Limb (tissue), 2 donors: ENCODE measurements at regions not wholly inside any gene's neighbourhood (a gene's known extent, or its start where the extent isn't known, plus 50 kb on each side); places are given as distances from the start of the nearest gene placed in this dataset.

Source experiments
- DNase-seq, 2 donors: peaks; one replicate each; pipeline ENCODE4 v3.0.0-alpha.2; 2016; ENCODE audit errors: extremely low spot score in 2 of 2

DNA sequence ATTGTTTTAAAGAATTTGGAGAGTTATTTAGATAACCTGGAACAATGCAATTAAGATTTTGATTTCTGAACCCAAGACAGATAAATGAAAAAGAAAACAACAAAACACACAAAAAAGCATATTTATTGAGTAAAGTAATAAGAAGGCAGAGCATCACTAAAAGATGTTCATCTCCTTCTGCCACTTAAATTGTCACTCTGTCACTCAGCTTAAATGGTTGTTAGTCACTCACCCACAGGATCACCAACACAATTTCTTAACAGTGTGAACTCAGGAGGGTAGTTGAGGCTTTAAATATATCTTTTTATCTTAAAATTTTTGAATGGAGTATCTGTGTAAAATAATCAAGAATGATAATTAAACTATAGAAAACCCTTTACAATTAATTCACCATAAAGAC lies 1215.5 kb upstream of the PCDH20 start:
- DNase-seq, result no peak

DNA sequence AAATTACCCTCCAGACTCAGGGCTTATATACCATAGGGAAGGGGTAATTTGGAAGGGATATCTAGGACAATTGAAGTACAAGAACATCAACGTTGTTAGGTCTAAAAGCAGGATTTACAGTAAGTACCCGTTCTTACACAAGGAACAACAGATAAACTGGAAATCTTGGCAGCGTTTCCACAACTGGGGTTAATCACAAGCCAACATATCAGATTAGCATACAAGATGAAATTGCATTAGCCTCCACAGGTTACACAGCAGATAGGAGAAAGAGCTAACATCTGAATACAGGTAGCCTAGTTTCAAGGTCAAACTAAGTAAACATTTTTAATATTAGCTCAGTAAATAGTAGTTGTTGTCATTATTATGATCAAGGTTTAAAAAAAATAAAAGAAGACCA lies 1214.0 kb upstream of the PCDH20 start:
- no peak for DNase-seq

DNA sequence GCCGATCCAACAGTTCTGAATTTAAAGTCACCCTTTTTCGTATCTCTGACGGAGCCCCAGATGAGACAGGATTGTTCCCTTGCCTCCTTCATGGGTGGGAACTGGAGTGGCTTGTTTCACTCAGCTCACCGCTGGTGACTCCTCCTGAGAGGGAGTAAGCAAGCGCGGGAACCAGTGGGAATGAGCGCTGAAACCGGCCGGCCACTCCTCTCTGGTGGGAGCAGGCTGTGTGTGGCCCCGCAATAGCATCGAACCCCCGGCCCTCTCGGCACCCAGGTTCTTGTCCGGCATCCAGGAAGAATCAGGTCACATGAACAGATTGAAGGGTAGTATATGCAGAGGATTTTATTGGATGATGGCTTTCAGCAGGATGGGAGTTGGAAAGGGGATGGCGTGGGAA lies 1211.6 kb upstream of the PCDH20 start:
- DNase-seq, result no peak

DNA sequence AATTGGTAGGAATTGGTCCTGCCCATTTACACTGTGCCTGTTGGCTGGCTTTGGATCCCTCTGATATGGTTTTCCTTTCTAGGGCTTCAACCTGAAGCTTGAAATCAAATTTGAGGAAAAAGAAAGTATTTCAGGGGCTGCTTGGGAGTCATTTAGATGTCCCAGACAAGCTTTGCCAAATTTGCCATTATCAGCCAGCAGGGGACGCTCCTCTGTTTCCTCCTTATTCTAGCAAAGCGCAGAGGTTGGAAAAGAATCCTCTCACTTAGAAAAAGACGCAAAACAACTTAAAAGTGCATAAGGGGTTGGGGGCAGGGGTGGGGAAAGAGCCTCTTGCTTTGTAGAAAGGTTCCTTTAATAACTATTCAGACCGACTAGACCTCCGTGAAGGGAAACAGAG lies 1211.1 kb upstream of the PCDH20 start:
- DNase-seq, result no peak

DNA sequence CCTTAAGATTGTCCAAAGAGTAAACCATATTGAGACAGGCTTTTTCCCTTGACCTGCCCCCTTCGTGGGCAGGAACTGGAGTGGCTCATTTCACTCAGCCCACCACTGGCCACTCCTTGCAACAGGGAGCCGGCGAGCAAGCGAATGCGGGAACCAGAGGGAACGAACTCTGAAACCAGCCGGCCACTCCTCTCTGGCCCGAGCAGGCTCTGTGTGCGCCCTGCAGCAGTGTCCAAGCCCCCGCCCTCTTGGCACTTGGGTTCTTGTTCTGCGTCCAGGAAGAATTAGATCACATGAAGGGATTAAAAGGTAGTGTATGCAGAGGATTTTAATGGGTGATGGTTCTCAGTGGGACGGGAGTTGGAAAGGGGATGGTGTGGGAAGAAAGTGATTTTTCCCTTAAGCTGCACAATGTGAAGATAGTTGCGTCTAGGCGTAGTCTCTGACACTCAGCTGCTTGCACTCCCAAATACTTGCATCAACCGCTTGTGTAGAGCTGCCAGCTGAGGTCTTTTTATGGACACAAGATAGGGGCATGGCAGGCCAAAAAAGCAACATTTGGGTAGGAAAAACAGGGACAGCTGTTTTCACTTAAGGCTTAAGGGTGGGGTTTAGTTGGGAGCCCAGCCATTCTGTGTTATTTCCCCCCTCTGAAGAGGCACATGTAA lies 1209.7 kb upstream of the PCDH20 start:
- DNase-seq, result peak in 1 of 2 donors; percentile 8

DNA sequence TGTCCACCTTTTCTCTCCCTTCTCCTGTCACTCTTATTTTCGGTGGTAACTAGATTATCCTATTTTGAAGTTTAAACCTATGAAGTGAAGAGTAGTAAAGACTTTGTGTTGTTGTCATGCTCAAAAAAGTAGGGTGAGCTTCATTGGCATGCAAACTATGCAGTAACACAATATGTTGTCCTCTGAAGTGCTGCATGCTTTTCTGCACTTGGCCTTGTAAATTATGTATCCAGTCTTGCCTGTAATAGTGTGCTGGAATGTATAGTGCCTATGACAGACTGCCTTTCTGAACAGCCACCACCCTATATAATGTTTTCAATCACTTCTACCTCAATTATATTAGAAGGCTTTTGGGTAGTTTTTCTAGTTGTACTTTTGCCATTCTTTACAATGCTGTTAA lies 1198.2 kb upstream of the PCDH20 start:
- no peak for DNase-seq

DNA sequence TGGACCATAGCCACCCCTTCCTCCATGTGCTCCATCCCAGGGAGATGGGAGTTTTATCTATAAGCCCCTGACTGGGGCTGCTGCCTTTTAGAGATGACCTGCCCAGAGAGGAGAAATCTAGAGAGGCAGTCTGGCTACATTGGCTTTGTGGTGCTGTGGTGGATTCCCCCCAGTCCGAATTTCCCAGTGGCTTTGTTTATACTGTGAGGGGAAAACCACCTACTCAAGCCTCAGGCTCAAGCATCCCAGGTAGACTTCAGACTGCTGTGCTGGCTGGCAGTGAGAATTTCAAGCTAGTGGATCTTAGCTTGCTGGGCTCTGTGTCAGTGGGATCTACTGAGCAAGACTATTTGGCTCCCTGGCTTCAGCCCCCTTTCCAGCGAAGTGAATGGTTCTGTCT lies 1195.7 kb upstream of the PCDH20 start:
- no peak for DNase-seq

DNA sequence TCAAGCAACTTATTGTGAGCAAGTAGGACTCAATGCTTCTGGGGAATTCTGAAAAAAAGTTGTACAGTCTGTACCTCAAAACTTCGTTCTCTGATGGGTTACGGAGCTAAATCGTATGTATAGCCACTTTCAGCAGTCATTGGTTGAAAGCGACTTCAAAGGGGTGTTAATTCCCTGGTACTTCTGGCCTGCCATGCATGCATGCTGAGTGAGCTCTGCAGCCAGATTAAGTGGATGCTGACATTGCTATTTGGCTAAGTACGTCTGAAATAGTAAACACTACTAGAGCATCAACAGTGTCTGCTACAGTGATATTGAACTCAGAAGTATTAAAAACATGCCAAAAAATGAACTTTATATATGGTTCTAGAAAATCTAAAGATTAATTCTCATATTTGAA lies 1183.1 kb upstream of the PCDH20 start:
- DNase-seq, result no peak

DNA sequence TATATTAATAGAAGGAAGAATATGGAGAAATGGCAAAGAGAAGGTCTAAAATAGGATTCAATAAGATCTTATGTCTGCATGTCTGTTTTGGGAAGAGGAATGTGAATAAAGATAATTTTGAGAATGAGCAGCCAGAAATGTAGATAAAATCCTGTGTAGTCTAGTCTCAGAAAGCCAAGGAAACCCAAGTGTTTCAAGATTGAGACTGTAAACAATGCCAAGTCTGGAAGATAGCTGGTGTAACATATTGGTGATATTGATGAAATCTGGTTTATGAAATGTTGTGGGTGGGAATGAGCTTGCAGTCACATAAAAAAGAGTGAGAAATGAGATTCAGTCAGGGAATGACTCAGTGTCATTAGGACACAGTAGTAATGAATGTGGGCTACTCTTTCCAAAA lies 1180.3 kb upstream of the PCDH20 start:
- no peak for DNase-seq

DNA sequence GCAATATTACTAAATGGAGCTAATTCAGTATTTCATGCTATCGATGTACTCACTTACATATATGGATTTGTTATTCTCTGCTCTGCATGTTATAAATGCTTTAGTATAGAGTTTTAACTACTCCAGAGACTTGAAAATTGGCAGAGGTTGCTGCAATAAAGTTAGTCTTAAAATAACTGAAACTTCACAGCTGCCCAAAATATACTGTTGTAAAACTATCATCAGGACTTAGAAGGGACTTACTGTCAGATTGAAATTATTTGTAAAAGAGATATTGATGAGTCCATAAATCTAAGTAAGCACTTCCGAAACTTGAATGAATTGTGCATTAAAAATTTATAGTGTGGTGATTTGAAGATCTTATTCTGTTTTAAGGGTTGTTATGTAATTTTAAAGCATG lies 1178.2 kb upstream of the PCDH20 start:
- peak in 1 of 2 donors; percentile 30 for DNase-seq

DNA sequence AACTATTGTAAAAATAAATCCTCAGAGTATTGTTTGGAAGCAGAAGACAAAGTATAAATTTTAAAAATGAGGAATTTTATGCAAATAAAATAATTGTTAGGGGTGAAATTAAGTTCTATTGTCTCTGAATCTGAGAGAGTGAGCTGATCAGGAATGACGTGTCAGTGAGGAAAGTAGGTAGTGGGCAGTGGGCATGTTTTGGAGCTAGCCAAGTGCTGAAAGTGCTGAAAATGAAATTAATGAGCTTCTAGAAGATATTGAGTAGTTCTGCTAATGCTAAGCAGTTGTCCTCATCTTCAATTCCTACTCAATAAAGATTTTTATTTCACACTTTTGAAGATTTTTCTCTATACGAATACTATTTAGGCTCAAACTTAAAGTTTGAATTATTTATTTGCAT lies 1167.8 kb upstream of the PCDH20 start:
- no peak for DNase-seq

DNA sequence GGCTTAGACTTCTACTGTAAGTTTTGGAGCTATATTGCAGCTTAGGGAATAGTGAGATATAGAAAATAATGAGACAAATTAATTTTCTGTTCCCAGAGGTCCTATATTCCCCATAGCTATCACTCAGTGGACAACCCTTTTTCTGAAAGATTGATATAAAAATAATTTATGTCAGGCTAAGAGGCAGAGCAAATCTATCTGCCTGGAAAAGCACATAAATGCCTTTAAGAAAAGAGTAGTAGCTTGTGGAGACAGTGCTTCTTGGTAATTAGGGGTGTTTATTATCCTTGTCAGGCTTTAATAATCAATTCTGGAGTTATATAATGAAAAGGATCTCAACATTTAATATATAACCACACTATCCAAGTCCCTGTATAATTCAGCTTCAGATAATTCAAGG lies 1162.8 kb upstream of the PCDH20 start:
- DNase-seq, result no peak

DNA sequence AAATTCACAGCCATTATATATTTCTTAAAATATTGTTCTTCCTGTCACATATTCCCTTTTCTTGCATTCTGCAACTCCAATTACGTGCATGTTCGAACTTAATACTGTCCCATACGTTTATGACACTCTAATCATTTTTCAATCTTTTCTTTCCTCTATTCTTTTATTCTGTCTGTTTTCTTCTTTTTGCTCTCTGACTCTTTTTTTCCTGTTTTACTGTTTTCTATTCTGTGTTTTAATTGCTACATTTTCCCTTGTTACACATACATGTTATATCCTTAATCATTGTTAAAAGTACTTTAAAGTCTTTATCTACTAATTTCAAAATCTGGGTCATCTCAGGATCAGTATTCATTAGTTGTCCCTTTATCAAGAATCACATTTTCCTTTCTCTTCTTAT lies 1149.1 kb upstream of the PCDH20 start:
- DNase-seq, result no peak

DNA sequence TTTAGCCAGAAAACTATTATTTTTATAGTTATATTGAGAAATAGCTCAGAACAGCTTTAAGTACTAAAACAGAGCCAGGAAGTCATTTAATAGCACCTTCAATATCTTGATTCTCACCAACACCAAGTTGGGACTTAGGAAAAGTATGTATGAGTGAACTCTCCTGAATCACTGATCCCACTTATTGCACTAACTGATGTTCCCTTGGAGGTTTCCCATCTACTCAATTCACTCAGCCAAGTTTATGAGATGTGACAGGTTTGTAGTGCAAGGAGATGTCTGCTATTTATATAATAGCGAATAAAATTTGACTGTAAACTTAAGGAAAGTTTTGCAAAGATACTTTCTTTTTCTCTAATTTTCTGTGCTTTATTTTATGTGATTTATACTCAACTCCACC lies 1147.6 kb upstream of the PCDH20 start:
- no peak for DNase-seq

DNA sequence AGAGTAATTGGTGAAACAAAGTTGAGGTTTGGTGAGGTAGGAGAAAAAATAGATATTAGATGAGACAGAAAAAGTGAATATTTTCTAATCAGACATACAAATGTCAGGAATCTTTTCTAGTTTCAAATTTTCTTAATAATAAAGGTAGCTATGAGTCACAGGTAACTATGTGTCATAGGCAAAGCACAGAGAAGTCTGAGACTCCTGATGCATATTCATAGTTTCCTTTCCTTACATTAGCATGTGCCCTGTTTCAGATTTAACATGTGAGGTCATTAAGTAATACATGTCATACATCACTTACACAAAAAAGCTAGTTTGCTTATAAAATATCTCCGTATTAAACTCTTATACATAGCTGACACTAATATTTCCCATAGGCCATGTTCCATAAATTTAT lies 1141.3 kb upstream of the PCDH20 start:
- DNase-seq, result no peak

DNA sequence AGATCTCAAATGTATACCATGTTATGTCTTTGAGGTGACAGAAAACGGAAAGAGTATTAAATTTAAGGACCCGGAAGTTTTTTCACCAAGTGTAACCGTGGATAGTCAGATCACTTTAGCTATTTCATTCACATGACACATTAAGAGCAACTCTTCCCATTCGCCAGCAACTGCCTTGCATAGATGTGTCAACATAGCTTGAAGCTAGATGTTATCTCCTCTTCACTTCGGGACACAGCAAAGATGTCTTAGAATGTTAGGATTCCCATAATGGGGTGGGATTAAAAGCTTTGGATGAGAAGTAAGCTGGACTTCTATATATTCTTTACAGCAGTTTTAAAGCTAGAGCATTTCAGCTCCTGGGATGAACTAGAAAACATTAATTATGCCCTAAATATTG lies 1135.9 kb upstream of the PCDH20 start:
- DNase-seq, result no peak

DNA sequence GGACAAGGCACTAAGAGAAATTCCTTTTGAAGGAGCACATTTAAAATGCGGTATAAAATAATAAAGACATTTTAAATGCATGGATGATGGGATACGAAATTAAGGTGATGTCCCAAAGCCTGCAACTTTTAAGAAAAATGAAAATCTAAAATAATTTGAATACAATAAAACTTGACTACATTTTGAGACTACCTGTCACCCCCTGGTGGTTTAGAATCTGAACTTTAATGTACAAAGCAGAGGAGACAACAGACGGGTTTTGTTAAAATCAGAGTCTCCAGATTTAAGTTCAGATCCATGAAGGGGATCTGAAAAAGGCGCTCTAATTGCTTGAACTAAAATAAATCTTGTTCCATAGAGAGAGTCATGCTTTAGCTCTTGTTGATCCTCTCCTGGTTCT lies 1129.3 kb upstream of the PCDH20 start:
- no peak for DNase-seq

DNA sequence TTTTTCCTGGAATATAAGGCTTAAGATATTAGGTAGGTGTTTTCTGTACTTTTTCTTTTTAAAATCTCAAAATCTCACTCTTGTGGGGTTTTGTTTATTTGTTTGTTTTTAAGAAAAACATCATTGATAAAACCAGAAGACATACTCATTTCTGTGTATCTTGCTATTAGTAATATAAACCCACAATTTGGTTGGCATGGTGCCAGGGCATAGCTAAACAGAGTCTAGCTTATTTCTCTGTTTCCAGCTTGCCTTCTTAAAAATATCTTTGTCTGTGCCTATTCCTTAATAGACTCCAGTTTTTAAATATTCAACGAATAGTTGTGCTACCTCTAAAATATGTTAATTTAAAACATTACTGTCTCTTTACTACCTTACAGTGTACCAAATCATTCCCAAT lies 1121.9 kb upstream of the PCDH20 start:
- no peak for DNase-seq

DNA sequence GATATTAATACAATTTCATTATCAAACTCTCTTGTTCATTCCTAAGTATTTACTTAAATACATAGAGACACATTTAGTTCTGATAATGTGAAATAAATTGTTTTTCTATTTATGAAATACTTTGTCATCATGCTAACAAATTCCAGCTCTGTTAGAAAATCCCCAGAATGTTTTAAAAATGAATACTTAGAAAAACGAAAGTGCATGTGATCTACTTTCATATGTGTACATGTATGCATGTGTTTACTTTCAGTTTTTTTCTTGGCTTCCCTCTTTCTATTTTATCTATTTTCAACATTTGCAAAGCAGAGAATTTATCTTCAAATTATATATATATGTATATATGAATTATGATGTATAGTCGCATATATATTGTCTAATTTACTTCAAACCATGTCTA lies 1110.0 kb upstream of the PCDH20 start:
- no peak for DNase-seq

DNA sequence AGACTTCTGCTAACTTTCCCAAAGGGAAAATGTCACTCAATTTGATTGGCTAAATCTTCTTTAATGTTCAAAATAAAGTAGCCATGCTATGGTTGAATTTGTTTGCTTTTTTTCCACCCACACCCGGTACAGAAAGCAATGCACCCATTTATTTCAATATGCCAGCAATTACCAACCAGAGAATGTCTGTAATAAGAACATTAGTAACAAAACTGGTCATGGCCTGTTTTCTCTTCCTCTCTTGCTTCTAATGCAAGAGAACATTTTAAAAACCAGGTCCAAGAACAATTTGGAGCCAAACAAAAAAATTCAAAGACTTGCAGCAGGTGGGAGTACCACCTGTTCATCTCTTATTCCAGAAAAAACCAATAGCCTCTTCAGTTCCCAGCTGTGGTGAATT lies 1108.8 kb upstream of the PCDH20 start:
- DNase-seq, result no peak

DNA sequence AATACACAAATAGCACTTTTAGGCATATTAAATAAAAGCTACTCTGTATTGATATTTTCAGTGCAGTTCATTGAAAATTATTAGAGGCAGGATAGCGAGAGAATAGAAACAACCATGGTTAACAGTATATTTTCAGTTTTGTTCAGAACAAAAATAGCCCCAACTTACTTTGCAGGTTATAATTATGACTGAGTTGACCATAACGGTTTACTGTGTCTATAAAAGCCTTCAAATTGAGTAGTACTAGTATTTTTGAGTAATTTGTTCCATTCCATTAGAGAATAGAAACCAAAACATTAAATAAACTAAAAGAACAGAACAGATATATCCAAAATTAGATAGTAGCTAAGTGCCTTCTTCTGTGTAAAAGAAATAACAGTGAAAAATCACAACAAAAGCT lies 1108.4 kb upstream of the PCDH20 start:
- no peak for DNase-seq

DNA sequence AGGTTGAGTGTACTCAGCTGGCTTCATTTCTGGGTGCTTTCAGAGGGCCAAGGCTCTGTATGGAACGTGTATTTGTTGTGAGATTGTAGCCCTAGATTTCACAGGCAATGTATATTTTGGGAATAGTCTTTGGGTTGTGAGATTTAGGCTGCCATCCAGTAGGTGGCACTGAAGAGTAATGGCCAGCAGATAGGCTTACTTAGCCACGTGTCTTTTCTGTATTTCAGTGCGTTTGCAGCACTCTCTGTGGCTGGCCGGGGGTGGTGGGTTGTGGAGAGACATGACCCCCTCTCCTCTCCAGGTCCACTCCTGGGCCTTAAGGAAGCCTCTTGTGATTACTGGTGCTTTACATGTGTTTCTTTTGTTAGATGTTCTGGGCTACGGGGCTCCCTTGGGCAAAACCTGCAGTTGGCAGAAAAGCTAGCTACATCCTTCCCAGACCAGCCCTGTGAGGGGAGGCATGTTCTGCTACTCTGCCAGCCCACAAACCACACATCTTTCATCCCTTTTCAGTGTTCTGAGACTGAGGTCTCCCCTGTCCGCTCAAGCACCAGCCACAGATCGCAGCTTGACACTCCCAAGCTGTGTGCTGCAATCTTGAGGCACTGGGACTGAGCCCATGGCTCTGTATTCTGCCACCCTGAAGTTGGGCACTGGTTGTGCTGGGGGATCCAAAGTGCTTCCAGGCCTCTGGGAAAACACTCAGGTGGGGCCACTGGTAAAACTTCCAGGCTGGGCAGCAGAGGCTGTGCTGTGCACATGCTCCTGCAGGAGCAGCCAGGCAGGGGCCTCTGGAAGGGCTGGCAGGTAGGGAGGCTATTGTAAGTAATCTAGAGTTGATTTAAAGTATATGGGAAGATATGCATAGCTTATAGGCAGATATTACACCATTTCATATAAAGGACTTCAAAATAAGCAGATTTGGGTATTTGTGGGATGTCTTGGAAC lies 1096.8 kb upstream of the PCDH20 start:
- DNase-seq, result peak; percentile 20 to 32
